GM19043 (cell line): ENCODE measurements at regions not wholly inside any gene's neighbourhood (a gene's known extent, or its start where the extent isn't known, plus 50 kb on each side); places are given as distances from the start of the nearest gene placed in this dataset.

Experiments used
- ATAC-seq: cut with Tn5 transposase; IDR thresholded peaks from one replicate; pipeline ENCODE4 v1.9.1; 2021; ENCODE audit warnings: low read depth; ENCODE audit not compliant: unreplicated experiment

DNA sequence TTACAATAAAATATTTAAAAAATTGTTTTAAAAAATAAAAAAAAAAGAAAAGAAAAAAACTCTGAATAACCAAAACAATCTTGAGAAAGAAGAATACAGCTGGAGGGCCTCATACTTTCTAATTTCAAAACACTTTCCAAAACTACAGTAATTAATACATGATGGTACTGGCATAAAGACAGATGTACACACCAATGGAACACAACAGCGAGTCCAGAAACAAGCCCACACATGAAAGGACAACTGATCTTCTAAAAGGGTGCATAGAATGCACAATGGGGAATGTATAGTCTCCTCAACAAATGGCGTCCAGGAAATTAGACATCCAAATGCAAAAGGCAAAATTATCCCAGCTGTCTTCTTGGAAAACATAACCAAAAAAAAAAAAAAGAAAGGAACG lies 99.6 kb downstream of the LURAP1L start:
- ATAC-seq: no peak

DNA sequence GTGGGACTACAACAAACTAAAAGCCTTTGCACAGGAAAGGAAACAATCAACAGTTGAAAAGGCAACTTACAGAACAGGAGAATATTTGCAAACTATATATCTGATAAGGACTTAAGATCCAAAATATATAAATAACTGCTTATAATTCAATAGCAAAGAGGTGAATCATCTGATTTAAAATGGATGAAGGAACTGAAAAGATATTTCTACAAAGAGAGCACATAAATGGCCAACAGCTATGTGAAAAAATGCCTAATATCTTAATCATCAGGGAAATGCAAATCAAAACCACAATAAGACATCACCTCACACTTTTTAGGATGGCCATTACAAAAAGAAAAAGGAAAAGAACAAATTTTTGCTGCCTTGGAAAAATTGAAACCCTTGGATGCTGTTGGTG lies 100.4 kb downstream of the LURAP1L start:
- ATAC-seq: no peak

- ATAC-seq: no peak
Measured at GRCh38 chr9:12876872-12877271, 102.1 kb downstream of the LURAP1L start.

DNA sequence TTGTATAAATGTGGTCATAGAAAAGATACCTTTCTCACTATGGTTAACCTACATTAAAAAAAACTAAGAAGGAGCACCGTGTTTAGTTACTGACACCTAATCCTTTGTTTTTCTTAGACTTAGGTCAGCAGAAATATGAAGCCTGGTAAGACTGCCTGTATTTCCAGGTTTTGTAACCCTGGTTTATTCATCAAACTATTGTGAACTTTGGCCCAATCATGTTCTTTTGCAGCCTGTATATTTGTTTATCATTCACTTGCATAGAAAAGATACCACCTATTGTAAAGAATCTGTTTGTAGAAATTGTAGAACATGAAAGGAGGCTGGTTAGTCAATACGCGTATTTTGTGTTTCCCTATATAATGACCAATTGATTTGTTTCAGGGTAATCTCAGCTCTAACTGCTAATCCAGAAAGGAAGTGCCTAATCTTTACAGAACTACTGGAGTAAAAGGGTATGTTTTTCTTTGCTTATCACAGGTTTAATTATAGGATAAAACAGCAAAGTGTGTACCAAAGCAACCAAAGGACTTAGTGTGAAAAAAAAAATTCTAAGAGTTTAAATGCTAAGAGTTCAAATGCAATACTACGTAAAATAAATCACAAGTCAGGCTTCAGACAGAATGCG lies 103.6 kb downstream of the LURAP1L start:
- ATAC-seq: no peak

DNA sequence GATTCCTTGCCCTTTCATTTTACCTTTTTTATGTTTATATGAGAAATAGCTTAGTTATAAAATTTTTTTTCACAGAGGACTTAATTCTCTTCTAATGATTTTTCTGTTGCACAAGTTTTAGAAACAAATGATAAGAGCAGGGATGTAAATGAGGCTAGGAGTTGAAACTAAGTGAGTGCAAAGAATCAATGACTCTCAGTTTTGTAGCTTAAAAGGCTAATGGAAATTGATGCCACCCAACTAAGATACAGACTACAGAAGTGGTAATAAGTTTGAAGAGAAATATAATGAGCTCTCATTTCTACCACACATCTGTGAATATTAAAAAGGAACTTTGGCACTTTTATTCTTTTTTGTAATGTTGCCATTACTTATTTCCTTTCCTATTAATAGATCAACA lies 105.1 kb downstream of the LURAP1L start:
- no peak for ATAC-seq

DNA sequence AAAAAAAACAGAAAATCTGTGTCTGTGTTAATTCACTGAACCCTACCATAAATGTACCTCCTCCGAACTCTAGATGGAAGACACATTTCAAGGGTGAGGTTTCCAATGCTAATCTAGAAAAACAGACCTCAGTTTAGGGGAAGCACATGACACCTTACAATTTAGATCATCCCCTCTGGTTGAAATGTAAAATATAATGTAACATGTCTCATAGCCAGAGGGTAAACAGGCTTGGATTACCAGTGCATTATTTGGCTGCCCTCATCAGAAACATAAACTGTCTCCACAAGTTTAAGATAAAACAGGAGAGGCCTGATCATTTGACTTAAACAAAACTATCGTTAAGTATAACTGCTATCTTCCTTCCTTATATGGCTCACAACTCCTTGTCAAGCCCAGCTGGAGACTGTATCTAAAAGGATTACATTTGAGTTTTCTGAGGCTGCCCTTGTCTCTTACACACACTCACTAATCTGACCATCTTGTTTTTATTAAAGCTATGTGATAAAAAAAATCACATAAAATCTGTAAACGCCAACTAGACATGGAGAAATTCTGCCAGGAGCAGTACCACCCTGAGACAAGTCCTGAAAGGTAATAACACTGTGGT lies 105.7 kb downstream of the LURAP1L start:
- ATAC-seq: no peak

- no peak for ATAC-seq
Measured at GRCh38 chr9:12882430-12882829, 107.6 kb downstream of the LURAP1L start.

GRCh38 chr9:12884736-12885395 lies 110.0 kb downstream of the LURAP1L start:
- ATAC-seq: no peak

- no peak for ATAC-seq
Measured at GRCh38 chr9:12889402-12890106, 114.7 kb downstream of the LURAP1L start.

DNA sequence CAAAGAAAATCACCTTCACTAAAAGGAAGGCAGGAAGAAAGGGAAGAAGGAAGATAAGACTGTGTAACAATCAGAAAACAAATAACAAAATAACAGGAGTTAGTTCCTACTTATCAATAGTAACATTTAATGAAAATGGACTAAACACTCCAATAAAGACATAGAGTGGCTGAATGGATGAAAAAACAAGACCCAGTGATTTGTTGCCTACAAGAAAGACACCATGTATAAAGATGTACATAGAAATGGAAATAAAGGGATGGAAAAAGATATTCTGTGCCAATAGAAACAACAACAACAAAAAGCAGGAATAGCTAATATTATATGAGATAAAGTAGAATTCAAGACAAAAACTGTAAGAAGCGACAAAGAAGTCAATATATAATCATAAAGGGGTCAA lies 116.8 kb downstream of the LURAP1L start:
- no peak for ATAC-seq

DNA sequence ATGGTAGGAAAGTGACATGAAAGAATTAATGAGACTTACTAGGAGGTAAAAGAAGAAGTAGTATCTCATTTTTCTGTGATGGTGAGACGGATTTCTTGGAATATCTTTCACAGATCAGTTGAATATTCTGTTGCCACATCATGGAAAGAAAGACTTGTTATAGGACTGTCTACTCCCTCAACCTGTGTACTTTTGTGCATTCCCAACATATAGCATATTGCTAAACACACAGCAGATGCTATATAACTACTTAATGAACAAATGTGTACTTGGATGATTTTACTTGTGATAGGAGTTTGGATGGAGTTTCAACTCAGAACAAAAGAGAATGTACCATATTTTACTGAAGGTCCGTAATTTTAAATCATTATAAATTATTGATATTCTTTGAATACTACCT lies 128.5 kb downstream of the LURAP1L start:
- ATAC-seq: no peak

GRCh38 chr9:12904261-12905000 lies 129.6 kb downstream of the LURAP1L start:
- no peak for ATAC-seq

DNA sequence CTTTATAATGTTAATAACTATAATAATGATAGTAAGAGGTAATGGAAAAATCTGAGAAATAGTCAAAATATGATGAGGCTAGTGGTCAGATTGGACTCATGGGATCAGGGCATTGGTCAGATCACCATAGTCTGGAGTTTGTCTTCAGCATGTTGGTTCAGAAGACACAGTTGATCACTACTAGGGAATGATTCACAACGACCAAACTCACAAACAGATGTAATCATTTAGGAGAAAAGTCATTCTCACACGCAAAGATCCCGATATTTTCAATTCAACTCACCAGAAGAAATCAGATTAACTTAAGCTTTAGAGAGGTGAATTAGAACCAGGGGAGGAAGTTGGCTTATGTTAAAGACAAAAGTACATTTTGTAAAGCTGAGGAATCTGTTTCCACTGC lies 131.8 kb downstream of the LURAP1L start:
- ATAC-seq: no peak

GRCh38 chr9:12908895-12909294 lies 134.1 kb downstream of the LURAP1L start:
- ATAC-seq: no peak

GRCh38 chr9:12915366-12915954 lies 140.6 kb downstream of the LURAP1L start:
- no peak for ATAC-seq

GRCh38 chr9:12916042-12916441 lies 141.2 kb downstream of the LURAP1L start:
- ATAC-seq: no peak

- no peak for ATAC-seq
Measured at GRCh38 chr9:12920437-12920836, 145.6 kb downstream of the LURAP1L start.

- ATAC-seq: no peak
Measured at GRCh38 chr9:12921621-12922020, 146.8 kb downstream of the LURAP1L start.

DNA sequence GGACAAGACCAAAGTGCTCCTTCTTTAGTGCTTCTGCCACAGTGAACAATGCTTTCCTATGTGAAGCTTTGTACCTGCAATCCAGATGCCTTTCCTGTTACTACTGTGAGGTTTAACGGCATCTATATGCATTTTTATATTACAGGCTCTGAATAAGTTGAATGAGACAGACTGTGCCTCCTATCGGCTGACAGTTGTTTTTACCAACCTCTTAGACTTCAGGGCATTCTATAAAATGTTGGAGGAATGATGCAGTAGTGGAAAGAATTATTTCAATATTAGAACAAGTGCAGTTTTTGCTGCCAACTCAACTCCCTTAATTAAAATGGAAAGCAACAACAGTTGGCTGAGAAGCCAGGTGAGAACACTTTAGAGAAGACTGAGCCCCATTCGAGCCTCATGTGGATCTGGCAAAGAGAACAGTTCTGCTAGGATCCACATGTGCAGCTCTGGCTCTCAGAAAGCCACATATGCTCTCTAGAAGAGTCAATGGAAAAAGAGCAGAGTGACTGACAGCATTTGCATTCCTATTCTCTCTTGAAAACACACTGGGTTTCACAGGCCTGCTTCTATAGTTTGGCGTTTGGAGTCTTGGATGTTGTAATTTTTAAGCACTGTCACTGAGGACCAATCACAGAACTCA lies 147.5 kb downstream of the LURAP1L start:
- no peak for ATAC-seq

DNA sequence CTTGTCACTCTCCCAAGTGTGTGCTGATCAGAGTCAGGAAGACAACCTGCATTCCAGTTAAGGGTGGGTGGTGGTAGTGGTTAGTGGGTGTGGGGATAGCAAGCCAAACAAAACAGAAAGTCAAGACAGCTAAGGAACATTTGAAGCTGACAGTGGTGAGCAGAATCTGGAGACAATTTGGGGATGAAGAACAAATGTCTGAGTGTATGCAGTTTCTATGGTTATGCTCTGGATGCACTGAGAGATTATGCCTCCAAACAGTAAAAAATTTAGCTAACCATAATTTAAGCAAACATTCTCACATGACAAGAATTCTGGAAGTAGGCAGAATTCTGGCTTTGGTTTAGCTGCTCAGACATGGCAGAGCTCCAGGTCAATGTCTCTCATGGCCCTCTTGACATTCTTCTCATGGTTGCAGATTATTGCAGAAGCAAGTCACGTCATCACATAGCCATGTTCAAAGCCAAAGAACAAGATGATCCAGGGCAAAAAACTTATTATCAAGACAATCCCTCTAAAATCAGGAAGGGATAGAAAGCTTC lies 148.7 kb downstream of the LURAP1L start:
- ATAC-seq: no peak
